Vagina (tissue), 2 donors: ENCODE measurements at regions not wholly inside any gene's neighbourhood (a gene's known extent, or its start where the extent isn't known, plus 50 kb on each side); places are given as distances from the start of the nearest gene placed in this dataset.

Experiments used
- DNase-seq, 2 donors: peaks; one replicate each; pipeline ENCODE4 v3.0.0-alpha.2; 2017; ENCODE audit errors: extremely low spot score in 2 of 2
- H3K27ac ChIP-seq: fragments of 200-600 bp; sonication (generic); one replicate; pipeline ENCODE4 v1.5.1; 2019
- H3K27me3 ChIP-seq: fragments of 200-600 bp; sonication (generic); one replicate; pipeline ENCODE4 v1.5.1; 2019
- H3K36me3 ChIP-seq, 2 donors: fragments of 200-600 bp; sonication (generic); one replicate each; pipeline ENCODE4 v1.5.1; 2017 to 2019
- H3K4me1 ChIP-seq: fragments of 200-600 bp; sonication (generic); one replicate; pipeline ENCODE4 v1.5.1; 2019
- H3K4me3 ChIP-seq, 2 donors: fragments of 200-600 bp; sonication (generic); 1 replicate in 1 of 2; 2 replicates in 1 of 2; pipeline ENCODE4 v1.5.1; 2016 to 2019
- H3K9me3 ChIP-seq: fragments of 200-600 bp; sonication (generic); one replicate; pipeline ENCODE4 v1.5.1; 2019
- POLR2A ChIP-seq, 2 donors: fragments of 450-650 bp; IDR thresholded peaks; one replicate each; pipeline ENCODE4 v1.6.1; 2017; ENCODE audit warnings: antibody characterized with exemption in 2 of 2, mild to moderate bottlenecking in 2 of 2, moderate library complexity in 2 of 2
- POLR2AphosphoS5 ChIP-seq, 2 donors: sonication (generic); formaldehyde crosslinking; IDR thresholded peaks; one replicate each; pipeline ENCODE4 v1.9.0; 2017; ENCODE audit warnings: antibody characterized with exemption in 2 of 2, mild to moderate bottlenecking in 2 of 2, low read depth in 1 of 2; ENCODE audit not compliant: insufficient read depth in 1 of 2
- intact Hi-C: fragments of 100-400 bp; cut with DNase I; formaldehyde crosslinking; loops from one replicate; pipeline ENCODE4 v1.15.1; 2023
- TF ChIP-seq, protein P1 (sequence below), 3 experiments: fragments of 450-650 bp in 2 of 3; fragments of 200-600 bp in 1 of 3; sonication (generic) in 1 of 3; IDR thresholded peaks; one replicate each; pipeline ENCODE4 v1.5.1; 2017 to 2019; ENCODE audit warnings: antibody characterized with exemption in 3 of 3, mild to moderate bottlenecking in 2 of 3, moderate library complexity in 2 of 3

DNA sequence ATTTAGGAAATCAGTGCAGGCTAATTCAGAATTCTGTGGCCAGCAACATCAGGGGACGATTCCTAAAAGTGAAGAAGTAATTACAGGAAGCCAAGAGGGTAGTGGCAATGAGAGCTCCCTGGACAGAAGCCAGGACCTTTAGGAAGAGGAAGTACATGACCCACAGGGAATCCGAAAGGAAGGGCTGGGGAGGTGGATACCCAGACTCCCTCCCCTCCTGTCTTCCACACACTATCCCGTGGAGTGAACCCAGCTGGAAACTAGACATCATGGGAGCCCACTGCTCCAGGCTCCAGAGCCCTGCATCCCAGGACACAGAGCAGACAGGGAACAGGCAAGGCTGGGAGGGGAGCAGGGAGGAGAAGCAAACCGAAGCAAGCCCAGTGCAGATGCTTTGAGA is 83.0 kb downstream of the SNX5 start:
- intact Hi-C loops = no loop called here
- H3K4me3 ChIP-seq = no peak overlapping the region
- no peaks in the 10 kb centered on the region for H3K27me3 ChIP-seq
- DNase-seq = no peak
- no peaks in the 10 kb centered on the region for H3K9me3 ChIP-seq
- no peak overlapping the region for H3K27ac ChIP-seq
- no peaks in the 10 kb centered on the region for H3K36me3 ChIP-seq
- peaks cover 11% of the 10 kb centered on the region for H3K4me1 ChIP-seq
- TF ChIP-seq, protein P1, sequence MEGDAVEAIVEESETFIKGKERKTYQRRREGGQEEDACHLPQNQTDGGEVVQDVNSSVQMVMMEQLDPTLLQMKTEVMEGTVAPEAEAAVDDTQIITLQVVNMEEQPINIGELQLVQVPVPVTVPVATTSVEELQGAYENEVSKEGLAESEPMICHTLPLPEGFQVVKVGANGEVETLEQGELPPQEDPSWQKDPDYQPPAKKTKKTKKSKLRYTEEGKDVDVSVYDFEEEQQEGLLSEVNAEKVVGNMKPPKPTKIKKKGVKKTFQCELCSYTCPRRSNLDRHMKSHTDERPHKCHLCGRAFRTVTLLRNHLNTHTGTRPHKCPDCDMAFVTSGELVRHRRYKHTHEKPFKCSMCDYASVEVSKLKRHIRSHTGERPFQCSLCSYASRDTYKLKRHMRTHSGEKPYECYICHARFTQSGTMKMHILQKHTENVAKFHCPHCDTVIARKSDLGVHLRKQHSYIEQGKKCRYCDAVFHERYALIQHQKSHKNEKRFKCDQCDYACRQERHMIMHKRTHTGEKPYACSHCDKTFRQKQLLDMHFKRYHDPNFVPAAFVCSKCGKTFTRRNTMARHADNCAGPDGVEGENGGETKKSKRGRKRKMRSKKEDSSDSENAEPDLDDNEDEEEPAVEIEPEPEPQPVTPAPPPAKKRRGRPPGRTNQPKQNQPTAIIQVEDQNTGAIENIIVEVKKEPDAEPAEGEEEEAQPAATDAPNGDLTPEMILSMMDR (IDR thresholded peaks at IDR 0.05) = no peak
- no peak for TF ChIP-seq POLR2A (IDR thresholded peaks at IDR 0.05)
- no peak for TF ChIP-seq POLR2AphosphoS5 (IDR thresholded peaks at IDR 0.05; ENCODE audit: insufficient read depth in 1 of 2, low read depth in 1 of 2)

DNA sequence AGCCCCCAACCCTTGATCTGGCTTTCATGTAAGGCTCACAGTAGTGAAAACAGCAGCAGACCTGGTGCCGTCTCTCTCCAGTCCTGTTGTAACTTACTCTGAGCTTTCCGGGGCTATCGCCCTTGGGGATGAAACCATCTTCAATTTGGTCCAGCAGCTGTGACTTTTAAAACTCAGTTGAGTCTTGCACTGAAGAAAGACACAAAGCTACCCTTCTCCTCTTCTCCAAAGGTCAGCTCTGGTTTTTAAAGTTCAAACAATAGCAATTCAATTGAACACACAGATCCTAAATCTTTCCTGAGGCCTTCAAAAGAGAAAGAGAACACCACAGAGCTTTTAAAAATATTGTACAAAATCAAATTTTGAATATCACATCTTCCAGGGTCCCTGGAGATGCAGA is 83.5 kb downstream of the SNX5 start:
- Histone ChIP-seq H3K4me3 (no peak overlapping the region), H3K27ac (no peak overlapping the region), H3K27me3 (no peaks in the 10 kb centered on the region), H3K36me3 (no peaks in the 10 kb centered on the region), H3K9me3 (no peaks in the 10 kb centered on the region), H3K4me1 (peaks cover 11% of the 10 kb centered on the region)
- intact Hi-C loops = no loop called here
- TF ChIP-seq POLR2AphosphoS5 (IDR thresholded peaks at IDR 0.05; ENCODE audit: insufficient read depth in 1 of 2, low read depth in 1 of 2) (no peak), POLR2A (IDR thresholded peaks at IDR 0.05) (no peak)
- TF ChIP-seq, protein P1 (IDR thresholded peaks at IDR 0.05) = no peak
- DNase-seq = no peak

DNA sequence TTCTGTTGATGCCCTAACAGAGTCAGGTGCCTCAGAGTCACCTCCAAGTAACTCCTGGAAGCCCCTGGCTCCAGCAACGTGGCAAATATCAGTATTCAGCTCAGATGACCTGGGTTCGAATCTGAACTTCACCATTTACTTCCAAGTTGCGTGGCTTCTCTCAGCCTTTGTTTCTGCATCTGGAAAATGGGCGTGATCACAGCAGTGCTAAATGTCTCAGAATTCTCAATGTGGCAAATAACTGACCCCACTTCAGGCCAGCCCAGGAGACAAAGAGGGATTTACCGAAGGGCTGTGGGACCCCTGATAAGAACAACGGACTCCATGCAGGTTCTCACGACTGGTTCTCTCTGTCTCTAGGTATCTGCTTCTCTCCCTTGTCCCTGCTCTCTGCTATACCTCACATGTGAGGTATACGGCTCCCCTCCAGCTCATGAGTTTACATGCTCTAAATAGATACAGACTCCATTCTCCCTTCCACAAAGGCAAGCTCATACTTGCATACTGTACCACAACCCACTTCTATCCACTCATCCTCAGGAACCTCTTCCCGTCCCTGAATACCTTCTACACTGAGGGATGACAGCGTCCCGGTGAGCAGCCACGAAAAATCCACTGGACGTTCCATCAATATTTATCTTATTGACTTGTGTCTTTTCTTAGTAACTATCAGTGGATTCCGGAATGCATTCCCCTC is 84.1 kb downstream of the SNX5 start:
- Histone ChIP-seq H3K9me3 (no peaks in the 10 kb centered on the region), H3K27ac (no peak overlapping the region), H3K4me1 (peaks cover 11% of the 10 kb centered on the region), H3K4me3 (no peak overlapping the region), H3K36me3 (no peaks in the 10 kb centered on the region), H3K27me3 (no peaks in the 10 kb centered on the region)
- intact Hi-C loops = no loop called here
- TF ChIP-seq, protein P1 (IDR thresholded peaks at IDR 0.05) = no peak
- TF ChIP-seq POLR2A (IDR thresholded peaks at IDR 0.05) (no peak), POLR2AphosphoS5 (IDR thresholded peaks at IDR 0.05; ENCODE audit: insufficient read depth in 1 of 2, low read depth in 1 of 2) (no peak)
- no peak for DNase-seq

DNA sequence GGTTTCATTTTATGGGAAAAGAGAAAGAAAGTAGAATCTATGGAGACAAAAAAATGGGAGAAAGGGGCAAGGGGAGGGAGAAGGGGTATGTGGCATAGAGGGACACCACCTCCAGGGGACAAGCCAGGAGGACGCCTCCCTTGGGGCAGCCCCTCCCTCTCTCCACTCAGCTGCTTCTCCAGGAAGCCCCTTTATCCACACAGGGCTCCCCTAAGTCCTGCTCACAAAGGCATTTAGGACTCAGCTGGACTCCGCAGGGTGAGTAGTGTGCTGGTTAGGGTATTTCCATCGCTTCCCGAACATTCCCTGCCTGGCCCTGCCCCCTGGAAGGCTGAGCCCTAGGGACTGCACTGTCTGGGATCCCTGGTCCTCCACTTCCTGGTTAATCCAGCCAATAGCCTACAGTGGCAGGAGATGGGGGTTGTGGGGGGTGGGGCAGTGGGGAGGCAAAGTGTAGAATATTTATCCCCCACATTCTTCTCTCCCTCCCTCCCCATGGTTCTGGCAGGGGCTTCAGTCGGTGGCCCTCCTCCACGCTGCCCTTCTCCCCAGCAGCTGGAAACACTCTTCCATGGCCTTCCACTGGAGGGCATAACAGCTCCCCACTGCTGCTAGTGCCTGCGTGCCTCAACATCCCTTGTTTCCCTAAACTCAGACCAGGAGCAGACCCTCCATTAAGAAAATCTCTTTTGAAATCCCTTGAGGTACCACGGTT is 84.8 kb downstream of the SNX5 start:
- Histone ChIP-seq H3K4me1 (peaks cover 11% of the 10 kb centered on the region), H3K27me3 (no peaks in the 10 kb centered on the region), H3K9me3 (no peaks in the 10 kb centered on the region), H3K36me3 (no peaks in the 10 kb centered on the region), H3K4me3 (no peak overlapping the region), H3K27ac (no peak overlapping the region)
- DNase-seq = no peak
- TF ChIP-seq POLR2AphosphoS5 (IDR thresholded peaks at IDR 0.05; ENCODE audit: insufficient read depth in 1 of 2, low read depth in 1 of 2) = no peak
- TF ChIP-seq, protein P1 (IDR thresholded peaks at IDR 0.05) = no peak
- no peak for TF ChIP-seq POLR2A (IDR thresholded peaks at IDR 0.05)
- intact Hi-C loops = no loop called here
